ENCODE measurements at regions not wholly inside any gene's neighbourhood (a gene's known extent, or its start where the extent isn't known, plus 50 kb on each side); places are given as distances from the start of the nearest gene placed in this dataset.
A peak's percentile ranks its signal among the peaks of the same experiment; 100 is the strongest.

DNA sequence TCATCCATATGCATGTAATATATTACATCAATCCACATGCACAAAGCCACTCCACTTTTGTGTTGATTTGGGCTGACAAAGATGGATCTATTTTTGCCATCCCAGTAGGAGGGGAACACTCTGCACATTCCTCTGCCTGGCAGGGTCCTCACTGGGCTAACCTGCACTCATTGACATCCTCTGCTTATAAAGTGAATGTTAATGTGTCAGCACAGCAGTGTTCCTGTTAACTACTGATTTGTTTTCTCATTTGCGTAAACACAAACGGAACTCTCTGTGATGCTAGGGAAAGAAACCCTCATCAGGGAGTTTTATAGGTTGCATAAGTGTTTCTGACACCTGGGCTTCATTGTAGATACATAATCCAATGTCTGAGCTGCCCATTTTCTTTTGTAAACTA is 826.0 kb downstream of the RAB28 start:
- no peak overlapping the region for H3K4me3 ChIP-seq (ENCODE audit: severe bottlenecking)
- TF ChIP-seq, protein P1, sequence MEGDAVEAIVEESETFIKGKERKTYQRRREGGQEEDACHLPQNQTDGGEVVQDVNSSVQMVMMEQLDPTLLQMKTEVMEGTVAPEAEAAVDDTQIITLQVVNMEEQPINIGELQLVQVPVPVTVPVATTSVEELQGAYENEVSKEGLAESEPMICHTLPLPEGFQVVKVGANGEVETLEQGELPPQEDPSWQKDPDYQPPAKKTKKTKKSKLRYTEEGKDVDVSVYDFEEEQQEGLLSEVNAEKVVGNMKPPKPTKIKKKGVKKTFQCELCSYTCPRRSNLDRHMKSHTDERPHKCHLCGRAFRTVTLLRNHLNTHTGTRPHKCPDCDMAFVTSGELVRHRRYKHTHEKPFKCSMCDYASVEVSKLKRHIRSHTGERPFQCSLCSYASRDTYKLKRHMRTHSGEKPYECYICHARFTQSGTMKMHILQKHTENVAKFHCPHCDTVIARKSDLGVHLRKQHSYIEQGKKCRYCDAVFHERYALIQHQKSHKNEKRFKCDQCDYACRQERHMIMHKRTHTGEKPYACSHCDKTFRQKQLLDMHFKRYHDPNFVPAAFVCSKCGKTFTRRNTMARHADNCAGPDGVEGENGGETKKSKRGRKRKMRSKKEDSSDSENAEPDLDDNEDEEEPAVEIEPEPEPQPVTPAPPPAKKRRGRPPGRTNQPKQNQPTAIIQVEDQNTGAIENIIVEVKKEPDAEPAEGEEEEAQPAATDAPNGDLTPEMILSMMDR (IDR thresholded peaks at IDR 0.05; ENCODE audit: poor library complexity, severe bottlenecking): no peak
- H3K27ac ChIP-seq (ENCODE audit: poor library complexity, severe bottlenecking): no peak overlapping the region
- H3K9me3 ChIP-seq (ENCODE audit: severe bottlenecking): no peaks in the 10 kb centered on the region
- H3K27me3 ChIP-seq (ENCODE audit: insufficient read depth, poor library complexity, severe bottlenecking): no peaks in the 10 kb centered on the region
- H3K36me3 ChIP-seq (ENCODE audit: low read depth): no peaks in the 10 kb centered on the region
- H3K4me1 ChIP-seq (ENCODE audit: insufficient read depth, poor library complexity, severe bottlenecking): no peaks in the 10 kb centered on the region
- DNase-seq (ENCODE audit: low spot score) (no peak), ATAC-seq (ENCODE audit: low read depth) (no peak)

GRCh38 chr4:12651876-12652275 is 832.3 kb downstream of the RAB28 start:
- H3K36me3 ChIP-seq (ENCODE audit: low read depth): no peaks in the 10 kb centered on the region
- ATAC-seq (ENCODE audit: low read depth): peak; percentile 27; the same call in 1 of the 3 replicates
- H3K27me3 ChIP-seq (ENCODE audit: insufficient read depth, poor library complexity, severe bottlenecking): no peaks in the 10 kb centered on the region
- H3K4me3 ChIP-seq (ENCODE audit: severe bottlenecking): no peak overlapping the region
- no peaks in the 10 kb centered on the region for H3K9me3 ChIP-seq (ENCODE audit: severe bottlenecking)
- H3K4me1 ChIP-seq (ENCODE audit: insufficient read depth, poor library complexity, severe bottlenecking): no peaks in the 10 kb centered on the region
- DNase-seq (ENCODE audit: low spot score): no peak
- H3K27ac ChIP-seq (ENCODE audit: poor library complexity, severe bottlenecking): peak overlapping the region; percentile 25
- TF ChIP-seq, protein P1 (IDR thresholded peaks at IDR 0.05; ENCODE audit: poor library complexity, severe bottlenecking): no peak

DNA sequence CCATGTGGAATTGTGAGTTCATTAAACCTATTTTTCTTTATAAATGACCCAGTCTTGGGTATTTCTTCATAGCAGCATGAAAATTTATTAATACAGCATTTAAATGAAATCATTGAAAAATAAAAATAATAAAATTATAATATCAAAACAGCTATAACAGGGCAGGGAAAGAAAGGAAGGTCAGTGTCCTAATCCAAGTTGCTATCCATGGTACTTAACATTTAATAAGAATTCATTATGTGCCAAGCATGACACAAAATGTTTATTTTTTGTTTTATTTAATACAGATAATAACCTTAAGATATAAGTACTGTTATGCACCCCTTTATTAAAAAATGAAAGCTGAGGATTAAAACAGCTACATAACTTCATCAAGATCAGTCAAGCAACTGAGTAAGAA is 838.4 kb downstream of the RAB28 start:
- no peaks in the 10 kb centered on the region for H3K36me3 ChIP-seq (ENCODE audit: low read depth)
- no peaks in the 10 kb centered on the region for H3K4me1 ChIP-seq (ENCODE audit: insufficient read depth, poor library complexity, severe bottlenecking)
- DNase-seq (ENCODE audit: low spot score): no peak
- no peak overlapping the region for H3K4me3 ChIP-seq (ENCODE audit: severe bottlenecking)
- ATAC-seq (ENCODE audit: low read depth): no peak
- no peaks in the 10 kb centered on the region for H3K27me3 ChIP-seq (ENCODE audit: insufficient read depth, poor library complexity, severe bottlenecking)
- no peaks in the 10 kb centered on the region for H3K9me3 ChIP-seq (ENCODE audit: severe bottlenecking)
- no peak overlapping the region for H3K27ac ChIP-seq (ENCODE audit: poor library complexity, severe bottlenecking)
- TF ChIP-seq, protein P1 (IDR thresholded peaks at IDR 0.05; ENCODE audit: poor library complexity, severe bottlenecking): no peak

- Histone ChIP-seq H3K4me1 (ENCODE audit: insufficient read depth, poor library complexity, severe bottlenecking) (no peaks in the 10 kb centered on the region), H3K36me3 (ENCODE audit: low read depth) (no peaks in the 10 kb centered on the region), H3K9me3 (ENCODE audit: severe bottlenecking) (no peaks in the 10 kb centered on the region), H3K4me3 (ENCODE audit: severe bottlenecking) (no peak overlapping the region), H3K27ac (ENCODE audit: poor library complexity, severe bottlenecking) (no peak overlapping the region), H3K27me3 (ENCODE audit: insufficient read depth, poor library complexity, severe bottlenecking) (no peaks in the 10 kb centered on the region)
- ATAC-seq (ENCODE audit: low read depth): no peak
- TF ChIP-seq, protein P1 (IDR thresholded peaks at IDR 0.05; ENCODE audit: poor library complexity, severe bottlenecking): no peak
- DNase-seq (ENCODE audit: low spot score): no peak
These were observed 839.9 kb downstream of the RAB28 start for GRCh38 chr4:12644261-12644660.

DNA sequence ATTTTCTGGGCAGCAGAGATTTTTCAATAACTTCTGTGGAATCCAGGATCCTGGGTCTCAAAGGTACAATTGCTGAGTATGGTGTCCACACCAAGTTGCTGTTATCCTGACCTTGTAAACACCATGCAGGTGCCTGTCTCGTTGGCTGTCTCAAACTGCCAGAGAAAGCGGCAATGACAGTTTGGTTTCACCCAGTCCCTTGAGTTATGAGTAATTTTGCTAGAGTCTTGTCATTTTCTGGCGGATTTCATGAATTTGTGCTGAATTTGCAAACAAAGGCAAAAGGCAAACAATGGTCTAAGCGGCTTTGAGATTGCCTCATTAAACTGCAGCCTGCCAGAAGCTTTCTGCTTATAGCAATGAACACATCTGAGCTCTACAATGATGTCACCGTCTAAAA is 847.9 kb downstream of the RAB28 start:
- ATAC-seq (ENCODE audit: low read depth): no peak
- no peaks in the 10 kb centered on the region for H3K4me1 ChIP-seq (ENCODE audit: insufficient read depth, poor library complexity, severe bottlenecking)

More for the DNA sequence above, 847.9 kb downstream of the RAB28 start:
- no peak overlapping the region for H3K27ac ChIP-seq (ENCODE audit: poor library complexity, severe bottlenecking)
- DNase-seq (ENCODE audit: low spot score): no peak
- H3K27me3 ChIP-seq (ENCODE audit: insufficient read depth, poor library complexity, severe bottlenecking): no peaks in the 10 kb centered on the region
- no peaks in the 10 kb centered on the region for H3K9me3 ChIP-seq (ENCODE audit: severe bottlenecking)
- no peak overlapping the region for H3K4me3 ChIP-seq (ENCODE audit: severe bottlenecking)
- no peaks in the 10 kb centered on the region for H3K36me3 ChIP-seq (ENCODE audit: low read depth)
- TF ChIP-seq, protein P1 (IDR thresholded peaks at IDR 0.05; ENCODE audit: poor library complexity, severe bottlenecking): no peak

Measured in RWPE2 (cell line).